H9 (cell line): ENCODE measurements at regions not wholly inside any gene's neighbourhood (a gene's known extent, or its start where the extent isn't known, plus 50 kb on each side); places are given as distances from the start of the nearest gene placed in this dataset.

ENCODE experiments used
- DNase-seq: peaks from one replicate; pipeline ENCODE4 v3.0.0-alpha.2; 2017
- H2AFZ ChIP-seq: one replicate; pipeline ENCODE4 v1.6.1; 2013; ENCODE audit warnings: mild to moderate bottlenecking, low read length, control low read depth, moderate library complexity
- H2AK5ac ChIP-seq: 2 replicates; pipeline ENCODE4 v1.6.1; 2013; ENCODE audit warnings: low read length, control low read depth, mixed read lengths; ENCODE audit not compliant: insufficient read length
- H2BK120ac ChIP-seq: one replicate; pipeline ENCODE4 v1.6.1; 2013; ENCODE audit warnings: low read depth, mild to moderate bottlenecking, low read length, control low read depth, inconsistent platforms; ENCODE audit not compliant: poor library complexity, severe bottlenecking
- H2BK12ac ChIP-seq: 2 replicates; pipeline ENCODE4 v1.6.1; 2013; ENCODE audit warnings: low read length, control low read depth, mixed read lengths, low read depth; ENCODE audit not compliant: insufficient read length
- H2BK15ac ChIP-seq: 2 replicates; pipeline ENCODE4 v1.6.1; 2013; ENCODE audit warnings: low read depth, low read length, control low read depth
- H2BK20ac ChIP-seq: one replicate; pipeline ENCODE4 v1.6.1; 2013; ENCODE audit warnings: low read depth, mild to moderate bottlenecking, low read length, control low read depth, inconsistent platforms; ENCODE audit not compliant: poor library complexity, severe bottlenecking
- H2BK5ac ChIP-seq: 2 replicates; pipeline ENCODE4 v1.6.1; 2013; ENCODE audit warnings: low read length, control low read depth, mixed read lengths; ENCODE audit not compliant: insufficient read length
- H3K14ac ChIP-seq: 2 replicates; pipeline ENCODE4 v1.6.1; 2013; ENCODE audit warnings: low read length, control low read depth; ENCODE audit not compliant: insufficient read depth
- H3K18ac ChIP-seq: 2 replicates; pipeline ENCODE4 v1.6.1; 2013; ENCODE audit warnings: low read depth, mild to moderate bottlenecking, mixed read lengths, low read length, control low read depth; ENCODE audit not compliant: insufficient read length
- H3K23ac ChIP-seq: 2 replicates; pipeline ENCODE4 v1.6.1; 2013; ENCODE audit warnings: low read length, control low read depth, mixed read lengths, low read depth; ENCODE audit not compliant: insufficient read length
- H3K23me2 ChIP-seq: 2 replicates; pipeline ENCODE4 v1.6.1; 2013; ENCODE audit warnings: low read depth, mild to moderate bottlenecking, mixed read lengths, low read length, control low read depth; ENCODE audit not compliant: insufficient read length, poor library complexity, severe bottlenecking
- H3K27ac ChIP-seq: 2 replicates; pipeline ENCODE4 v1.5.1; 2013; ENCODE audit warnings: low read length, control low read depth, mixed read lengths, low read depth; ENCODE audit not compliant: insufficient read length
- H3K27me3 ChIP-seq: 2 replicates; pipeline ENCODE4 v1.6.1; 2013; ENCODE audit warnings: low read length, control low read depth, inconsistent platforms; ENCODE audit not compliant: insufficient read depth
- H3K4ac ChIP-seq: 2 replicates; pipeline ENCODE4 v1.6.1; 2013; ENCODE audit warnings: low read depth, mild to moderate bottlenecking, control low read depth, inconsistent platforms, low read length, moderate library complexity
- H3K4me1 ChIP-seq: 2 replicates; pipeline ENCODE4 v1.6.1; 2013; ENCODE audit warnings: low read length, control low read depth, inconsistent platforms; ENCODE audit not compliant: insufficient read depth
- H3K4me2 ChIP-seq: 2 replicates; pipeline ENCODE4 v1.6.1; 2013; ENCODE audit warnings: low read length, control low read depth, mixed read lengths; ENCODE audit not compliant: insufficient read length, insufficient read depth
- H3K56ac ChIP-seq: 2 replicates; pipeline ENCODE4 v1.6.1; 2013; ENCODE audit warnings: low read depth, mild to moderate bottlenecking, mixed read lengths, low read length, control low read depth; ENCODE audit not compliant: insufficient read length
- H3K79me1 ChIP-seq: 2 replicates; pipeline ENCODE4 v1.6.1; 2013; ENCODE audit warnings: low read depth, mild to moderate bottlenecking, moderate library complexity, low read length, control low read depth, inconsistent platforms; ENCODE audit not compliant: insufficient read depth, poor library complexity, severe bottlenecking
- H3K79me2 ChIP-seq: 2 replicates; pipeline ENCODE4 v1.6.1; 2013; ENCODE audit warnings: low read length, control low read depth, inconsistent platforms; ENCODE audit not compliant: insufficient read depth
- H3K9ac ChIP-seq: 2 replicates; pipeline ENCODE4 v1.6.1; 2013; ENCODE audit warnings: low read length, control low read depth, mixed read lengths; ENCODE audit not compliant: insufficient read length; ENCODE audit errors: extremely low read depth
- H3K9me3 ChIP-seq: one replicate; pipeline ENCODE4 v1.6.1; 2013; ENCODE audit warnings: low read depth, low read length, inconsistent platforms; ENCODE audit not compliant: control insufficient read depth
- H3T11ph ChIP-seq: one replicate; pipeline ENCODE4 v1.6.1; 2013; ENCODE audit warnings: mild to moderate bottlenecking, low read length, control low read depth, inconsistent platforms
- H4K20me1 ChIP-seq: one replicate; pipeline ENCODE4 v1.6.1; 2013; ENCODE audit not compliant: control insufficient read depth, insufficient read length, insufficient read depth
- H4K5ac ChIP-seq: 2 replicates; pipeline ENCODE4 v1.6.1; 2013; ENCODE audit warnings: low read depth, mild to moderate bottlenecking, mixed read lengths, low read length, control low read depth; ENCODE audit not compliant: insufficient read length
- H4K8ac ChIP-seq: replicated peaks from 2 replicates; pipeline ENCODE4 v1.6.1; 2013; ENCODE audit warnings: low read length, control low read depth, mixed read lengths, low read depth; ENCODE audit not compliant: insufficient read length
- H4K91ac ChIP-seq: 2 replicates; pipeline ENCODE4 v1.6.1; 2013; ENCODE audit warnings: low read depth, mild to moderate bottlenecking, moderate library complexity, mixed read lengths, low read length, control low read depth; ENCODE audit not compliant: insufficient read length
- H3K27ac Mint-ChIP-seq, 3 experiments: 2 replicates in 2 of 3; 3 replicates in 1 of 3; pipeline ENCODE4 v1.8.0; 2020 to 2021; ENCODE audit warnings: mixed read lengths in 3 of 3, mild to moderate bottlenecking in 1 of 3, moderate library complexity in 1 of 3
- H3K27me3 Mint-ChIP-seq: 2 replicates; pipeline ENCODE4 v1.8.0; 2021; ENCODE audit warnings: low read depth, mild to moderate bottlenecking, moderate library complexity, mixed read lengths
- H3K36me3 Mint-ChIP-seq, 3 experiments: 2 replicates in 2 of 3; 3 replicates in 1 of 3; pipeline ENCODE4 v1.8.0; 2020 to 2021; ENCODE audit warnings: low read depth in 3 of 3, mixed read lengths in 3 of 3; ENCODE audit not compliant: insufficient read depth in 1 of 3
- H3K4me1 Mint-ChIP-seq, 2 experiments: 2 replicates each; pipeline ENCODE4 v1.8.0; 2020; ENCODE audit warnings: mixed read lengths in 2 of 2
- H3K4me3 Mint-ChIP-seq, 2 experiments: 2 replicates in 1 of 2; 3 replicates in 1 of 2; pipeline ENCODE4 v1.8.0; 2020 to 2021; ENCODE audit warnings: mild to moderate bottlenecking in 2 of 2, mixed read lengths in 2 of 2, moderate library complexity in 1 of 2
- H3K9me3 Mint-ChIP-seq, 2 experiments: 2 replicates in 1 of 2; 3 replicates in 1 of 2; pipeline ENCODE4 v1.8.0; 2020; ENCODE audit warnings: mild to moderate bottlenecking in 2 of 2, mixed read lengths in 2 of 2, moderate library complexity in 1 of 2
- CTCF ChIP-seq: fragments of 200-600 bp; sonication (generic); conservative IDR thresholded peaks from 3 replicates; pipeline ENCODE4 v1.8.0; 2021; ENCODE audit warnings: antibody characterized with exemption, mild to moderate bottlenecking
- WGBS: extraction: QIAGEN DNeasy Blood & Tissue Kit; methylation state at CpG from one replicate; pipeline ENCODE4 v1.1.7; 2013; ENCODE audit warnings: missing lambda C conversion rate, low lambda C conversion rate, mixed read lengths; ENCODE audit not compliant: insufficient read length; ENCODE audit errors: extremely low coverage; 5-methylcytosine and 5-hydroxymethylcytosine counted together

DNA sequence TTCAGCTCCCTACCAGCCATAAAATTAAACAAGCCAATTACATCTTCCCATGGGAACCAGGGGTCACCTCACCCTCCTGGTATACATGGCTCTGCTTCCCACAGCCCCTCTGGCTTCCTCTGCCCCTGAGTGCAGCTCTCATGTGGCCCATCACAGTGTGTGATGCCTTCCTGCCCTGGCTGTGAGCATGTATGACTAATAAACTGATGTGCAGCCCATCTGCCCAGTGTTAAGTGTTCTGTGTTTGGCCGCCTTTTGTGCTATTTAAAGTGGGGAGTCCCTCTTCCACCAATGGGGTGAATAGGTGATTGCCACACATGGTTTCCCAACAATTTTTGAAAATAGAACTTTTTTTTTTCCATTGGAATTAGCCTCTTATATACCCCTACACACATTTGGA, 87.7 kb upstream of the PIEZO2 start:
- H3K27ac ChIP-seq: no peak overlapping the region
- no peaks in the 10 kb centered on the region for H3K9me3 ChIP-seq
- no peak overlapping the region for H3K4me2 ChIP-seq
- no peak overlapping the region for H2BK120ac ChIP-seq
- no peak overlapping the region for H2AFZ ChIP-seq
- no peaks in the 10 kb centered on the region for H3K79me2 ChIP-seq
- Mint-ChIP-seq H3K4me3 (no peak overlapping the region), H3K9me3 (0 out of 5 replicates have a peak, but pooled peaks cover 0 to 2% of the 10 kb centered on the region in 2 experiments), H3K27ac (no peak overlapping the region), H3K27me3 (no peaks in the 10 kb centered on the region), H3K4me1 (no peaks in the 10 kb centered on the region), H3K36me3 (no peaks in the 10 kb centered on the region; a peak in 1 of 7 replicates)
- DNase-seq: no peak
- H2BK20ac ChIP-seq: no peak overlapping the region
- no peak overlapping the region for H3T11ph ChIP-seq
- H3K23me2 ChIP-seq: no peaks in the 10 kb centered on the region
- no peaks in the 10 kb centered on the region for H4K20me1 ChIP-seq
- no peaks in the 10 kb centered on the region for H3K79me1 ChIP-seq
- no peak overlapping the region for H3K23ac ChIP-seq
- H3K9ac ChIP-seq: no peak overlapping the region
- H4K91ac ChIP-seq: no peak overlapping the region
- H3K18ac ChIP-seq: no peak overlapping the region
- H2BK12ac ChIP-seq: no peak overlapping the region
- no peak overlapping the region for H4K5ac ChIP-seq
- H3K56ac ChIP-seq: no peak overlapping the region
- no peak overlapping the region for H2BK15ac ChIP-seq
- no peak overlapping the region for H2AK5ac ChIP-seq
- no peak overlapping the region for H2BK5ac ChIP-seq
- H3K27me3 ChIP-seq: no peaks in the 10 kb centered on the region
- no peak overlapping the region for H4K8ac ChIP-seq
- H3K4ac ChIP-seq: no peak overlapping the region
- WGBS: no CpG with 5 or more reads among the region's 1 CpG
- no peak overlapping the region for H3K14ac ChIP-seq
- TF ChIP-seq CTCF: no peak
- H3K4me1 ChIP-seq: no peaks in the 10 kb centered on the region
